Brain microvascular endothelial cell (primary cell): ENCODE measurements at regions not wholly inside any gene's neighbourhood (a gene's known extent, or its start where the extent isn't known, plus 50 kb on each side); places are given as distances from the start of the nearest gene placed in this dataset.

Source experiments
- DNase-seq: peaks from one replicate; pipeline ENCODE4 v3.0.0-alpha.2; 2020
- H3K27ac ChIP-seq: fragments of 250-450 bp; sonication (Bioruptor Pico); 2 replicates; pipeline ENCODE4 v1.5.1; 2020; ENCODE audit warnings: mild to moderate bottlenecking, moderate library complexity
- H3K27me3 ChIP-seq: fragments of 250-450 bp; sonication (Bioruptor Pico); replicated peaks from 2 replicates; pipeline ENCODE4 v1.5.1; 2020; ENCODE audit warnings: mild to moderate bottlenecking
- H3K36me3 ChIP-seq: fragments of 250-450 bp; sonication (Bioruptor Pico); replicated peaks from 2 replicates; pipeline ENCODE4 v1.5.1; 2020; ENCODE audit warnings: mild to moderate bottlenecking
- H3K4me3 ChIP-seq: 2 replicates; pipeline ENCODE4 v1.5.1; 2011; ENCODE audit warnings: low read depth, mild to moderate bottlenecking, control low read depth, low read length, moderate library complexity
- CTCF ChIP-seq: IDR thresholded peaks from 2 replicates; pipeline ENCODE4 v1.5.1; 2011; ENCODE audit warnings: low read depth, mild to moderate bottlenecking, moderate library complexity, low read length, control low read depth, inconsistent platforms; ENCODE audit errors: missing control alignments
- in situ Hi-C: cut with HindIII; loops from 2 replicates; pipeline ENCODE4 v1.10.0; 2017; ENCODE audit warnings: low sequenced_read_pairs, low pct_ligation_motif_present

GRCh38 chr12:34299802-34300193 is 277.5 kb downstream of the ALG10 start:
- in situ Hi-C loops = no loop called here
- DNase-seq = no peak
- Histone ChIP-seq H3K27me3 (no peaks in the 10 kb centered on the region), H3K36me3 (no peaks in the 10 kb centered on the region), H3K27ac (no peak overlapping the region), H3K4me3 (no peak overlapping the region)
- TF ChIP-seq CTCF = no peak

- Histone ChIP-seq H3K27ac (no peak overlapping the region), H3K36me3 (no peaks in the 10 kb centered on the region), H3K4me3 (no peak overlapping the region), H3K27me3 (no peaks in the 10 kb centered on the region)
- in situ Hi-C loops = no loop called here
- DNase-seq = no peak
- no peak for TF ChIP-seq CTCF
Observed at GRCh38 chr12:34300376-34301250, 278.3 kb downstream of the ALG10 start.

GRCh38 chr12:34301251-34302130 is 279.2 kb downstream of the ALG10 start:
- Histone ChIP-seq H3K4me3 (no peak overlapping the region), H3K27me3 (no peaks in the 10 kb centered on the region), H3K27ac (no peak overlapping the region), H3K36me3 (no peaks in the 10 kb centered on the region)
- TF ChIP-seq CTCF = no peak
- no peak for DNase-seq
- in situ Hi-C loops = no loop called here

GRCh38 chr12:34302131-34302885 is 280.0 kb downstream of the ALG10 start:
- Histone ChIP-seq H3K4me3 (no peak overlapping the region), H3K27me3 (no peaks in the 10 kb centered on the region), H3K36me3 (no peaks in the 10 kb centered on the region), H3K27ac (no peak overlapping the region)
- DNase-seq = no peak
- in situ Hi-C loops = no loop called here
- TF ChIP-seq CTCF = no peak

- DNase-seq = no peak
- Histone ChIP-seq H3K27ac (no peak overlapping the region), H3K27me3 (no peaks in the 10 kb centered on the region), H3K4me3 (no peak overlapping the region), H3K36me3 (no peaks in the 10 kb centered on the region)
- in situ Hi-C loops = no loop called here
- TF ChIP-seq CTCF = no peak
Observed at GRCh38 chr12:34303091-34303870, 281.0 kb downstream of the ALG10 start.
